Stimulated activated naive CD8-positive, alpha-beta T cell treated with anti-CD3 and anti-CD28 coated beads, Interleukin-15, amount 100 ng/mL, for 72 hours (primary cell): ENCODE measurements at regions not wholly inside any gene's neighbourhood (a gene's known extent, or its start where the extent isn't known, plus 50 kb on each side); places are given as distances from the start of the nearest gene placed in this dataset.
"Not testable (repeated sequence)": the region's sequence is repeated elsewhere in the genome, so short reads cannot be mapped to it uniquely, and the experiment has no call there.

Experiments used
- ATAC-seq: fragments of 150-1000 bp; cut with Tn5 transposase; 2 replicates; pipeline ENCODE4 v1.10.0; 2021; ENCODE audit warnings: mild to moderate bottlenecking, moderate library complexity
- DNase-seq, 2 donors: peaks; one replicate each; pipeline ENCODE4 v3.0.0; 2021 to 2022
- H3K27ac Mint-ChIP-seq, 2 donors: one replicate each; pipeline ENCODE4 v1.8.0; 2022; ENCODE audit warnings: mild to moderate bottlenecking in 2 of 2, mixed read lengths in 2 of 2, moderate library complexity in 2 of 2
- H3K27me3 Mint-ChIP-seq: one replicate; pipeline ENCODE4 v1.8.0; 2022; ENCODE audit warnings: mixed read lengths
- H3K4me1 Mint-ChIP-seq: one replicate; pipeline ENCODE4 v1.8.0; 2022; ENCODE audit warnings: mild to moderate bottlenecking, mixed read lengths
- H3K4me3 Mint-ChIP-seq, 2 donors: one replicate each; pipeline ENCODE4 v1.8.0; 2022; ENCODE audit warnings: mild to moderate bottlenecking in 2 of 2, mixed read lengths in 2 of 2, moderate library complexity in 1 of 2
- H3K9me3 Mint-ChIP-seq, 2 donors: one replicate each; pipeline ENCODE4 v1.8.0; 2022; ENCODE audit warnings: mixed read lengths in 2 of 2

GRCh38 chr6:16834242-16834641 is 73.0 kb upstream of the ATXN1 start:
- peaks cover 14% of the 10 kb centered on the region for H3K27me3 Mint-ChIP-seq
- H3K4me1 Mint-ChIP-seq: peaks cover 25% of the 10 kb centered on the region
- H3K4me3 Mint-ChIP-seq: no peak overlapping the region
- ATAC-seq (no peak), DNase-seq (no peak)
- H3K9me3 Mint-ChIP-seq: no peaks in the 10 kb centered on the region
- H3K27ac Mint-ChIP-seq: no peak overlapping the region

GRCh38 chr6:16832721-16833120 is 71.5 kb upstream of the ATXN1 start:
- Mint-ChIP-seq H3K9me3 (no peaks in the 10 kb centered on the region), H3K27ac (no peak overlapping the region)
- ATAC-seq: no peak

DNA sequence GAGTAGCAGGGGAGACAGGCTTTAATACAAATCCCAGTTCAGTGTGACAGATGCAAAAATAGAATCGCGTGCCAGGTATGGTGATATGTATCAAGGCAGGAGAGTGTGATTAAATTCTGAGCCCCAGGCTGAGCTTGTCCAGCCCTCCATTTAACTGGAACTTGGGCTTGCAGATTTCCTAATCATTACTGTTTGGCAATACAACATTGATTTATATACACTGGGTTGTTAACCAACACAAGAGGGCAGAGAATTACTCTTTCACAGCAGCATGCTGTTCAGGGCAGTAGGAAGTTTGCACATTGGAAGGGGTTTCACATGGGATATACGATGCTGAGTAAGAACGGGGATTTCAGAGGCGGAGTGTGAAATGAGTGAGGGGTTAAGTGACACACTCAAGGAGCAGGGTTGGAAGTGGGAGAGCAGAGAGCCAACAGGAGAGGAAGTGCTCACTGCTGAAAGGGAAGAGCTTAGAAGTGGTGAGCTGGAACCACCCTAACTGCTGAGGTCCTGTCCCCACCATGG is 70.8 kb upstream of the ATXN1 start:
- ATAC-seq: no peak
- Mint-ChIP-seq H3K27me3 (peaks cover 20% of the 10 kb centered on the region), H3K4me3 (no peak overlapping the region), H3K27ac (no peak overlapping the region), H3K4me1 (peaks cover 30% of the 10 kb centered on the region), H3K9me3 (no peaks in the 10 kb centered on the region)
- DNase-seq: no peak

More at GRCh38 chr6:16832721-16833120, 71.5 kb upstream of the ATXN1 start:
- H3K27me3 Mint-ChIP-seq: peaks cover 14% of the 10 kb centered on the region
- no peak for DNase-seq
- peaks cover 30% of the 10 kb centered on the region for H3K4me1 Mint-ChIP-seq
- no peak overlapping the region for H3K4me3 Mint-ChIP-seq

DNA sequence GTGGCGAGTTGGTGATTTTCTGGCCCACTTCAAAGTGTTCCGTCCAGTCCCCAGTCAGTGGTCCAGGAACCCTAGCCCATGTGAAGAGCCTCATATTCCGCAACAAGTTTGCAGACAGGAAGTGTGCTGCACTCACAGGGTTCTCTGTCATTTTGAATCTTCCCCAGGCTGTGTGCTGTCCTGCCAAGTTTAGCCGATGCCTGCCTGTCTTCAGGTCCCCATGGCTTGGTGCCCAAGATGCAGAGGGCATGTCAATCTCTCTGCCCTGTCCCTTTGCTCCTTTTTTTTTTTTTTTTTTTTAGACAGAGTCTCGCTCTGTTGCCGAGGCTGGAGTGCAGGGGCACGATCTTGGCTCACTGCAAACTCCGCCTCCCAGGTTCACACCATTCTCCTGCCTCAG is 69.9 kb upstream of the ATXN1 start:
- Mint-ChIP-seq H3K4me3 (no peak overlapping the region), H3K27me3 (peaks cover 28% of the 10 kb centered on the region), H3K27ac (no peak overlapping the region), H3K9me3 (no peaks in the 10 kb centered on the region), H3K4me1 (peaks cover 22% of the 10 kb centered on the region)
- DNase-seq: no peak
- ATAC-seq: no peak

GRCh38 chr6:16828058-16828457 is 66.8 kb upstream of the ATXN1 start:
- peaks cover 30% of the 10 kb centered on the region for H3K4me1 Mint-ChIP-seq
- DNase-seq (no peak), ATAC-seq (peak; percentile 45)
- no peak overlapping the region for H3K4me3 Mint-ChIP-seq
- H3K27ac Mint-ChIP-seq: no peak overlapping the region
- H3K9me3 Mint-ChIP-seq: no peaks in the 10 kb centered on the region
- peaks cover 45% of the 10 kb centered on the region for H3K27me3 Mint-ChIP-seq

DNA sequence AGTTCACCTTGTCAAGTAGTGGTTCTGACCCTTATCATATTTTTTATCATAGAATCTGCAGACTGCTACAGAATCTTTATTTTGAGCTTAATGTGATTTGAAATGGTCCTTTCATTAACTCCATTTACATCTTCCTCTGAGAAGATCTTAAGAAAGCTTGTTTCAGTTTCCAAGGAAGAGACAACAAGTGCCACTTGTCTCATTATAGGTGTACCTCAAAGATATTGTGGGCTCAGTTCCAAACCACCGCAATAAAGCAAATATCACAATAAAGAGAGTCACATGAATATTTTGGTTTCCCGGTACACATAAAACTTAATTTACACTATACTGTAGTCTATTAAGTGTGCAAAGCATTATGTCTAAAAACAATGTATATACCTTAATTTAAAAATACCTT is 66.4 kb upstream of the ATXN1 start:
- H3K9me3 Mint-ChIP-seq: no peaks in the 10 kb centered on the region
- peaks cover 48% of the 10 kb centered on the region for H3K27me3 Mint-ChIP-seq
- DNase-seq: no peak
- no peak overlapping the region for H3K27ac Mint-ChIP-seq
- no peak overlapping the region for H3K4me3 Mint-ChIP-seq
- peak; percentile 65 for ATAC-seq
- peaks cover 30% of the 10 kb centered on the region for H3K4me1 Mint-ChIP-seq

GRCh38 chr6:16825784-16826183 is 64.5 kb upstream of the ATXN1 start:
- ATAC-seq (no peak), DNase-seq (no peak)
- peaks cover 48% of the 10 kb centered on the region for H3K27me3 Mint-ChIP-seq
- H3K9me3 Mint-ChIP-seq: no peaks in the 10 kb centered on the region
- no peak overlapping the region for H3K4me3 Mint-ChIP-seq
- no peak overlapping the region for H3K27ac Mint-ChIP-seq
- peaks cover 30% of the 10 kb centered on the region for H3K4me1 Mint-ChIP-seq

GRCh38 chr6:16824845-16825685 is 63.8 kb upstream of the ATXN1 start:
- no peaks in the 10 kb centered on the region for H3K9me3 Mint-ChIP-seq
- H3K4me3 Mint-ChIP-seq: no peak overlapping the region
- DNase-seq: no peak
- no peak overlapping the region for H3K27ac Mint-ChIP-seq
- peaks cover 30% of the 10 kb centered on the region for H3K4me1 Mint-ChIP-seq
- peaks cover 52% of the 10 kb centered on the region for H3K27me3 Mint-ChIP-seq
- peak; percentile 46 for ATAC-seq

DNA sequence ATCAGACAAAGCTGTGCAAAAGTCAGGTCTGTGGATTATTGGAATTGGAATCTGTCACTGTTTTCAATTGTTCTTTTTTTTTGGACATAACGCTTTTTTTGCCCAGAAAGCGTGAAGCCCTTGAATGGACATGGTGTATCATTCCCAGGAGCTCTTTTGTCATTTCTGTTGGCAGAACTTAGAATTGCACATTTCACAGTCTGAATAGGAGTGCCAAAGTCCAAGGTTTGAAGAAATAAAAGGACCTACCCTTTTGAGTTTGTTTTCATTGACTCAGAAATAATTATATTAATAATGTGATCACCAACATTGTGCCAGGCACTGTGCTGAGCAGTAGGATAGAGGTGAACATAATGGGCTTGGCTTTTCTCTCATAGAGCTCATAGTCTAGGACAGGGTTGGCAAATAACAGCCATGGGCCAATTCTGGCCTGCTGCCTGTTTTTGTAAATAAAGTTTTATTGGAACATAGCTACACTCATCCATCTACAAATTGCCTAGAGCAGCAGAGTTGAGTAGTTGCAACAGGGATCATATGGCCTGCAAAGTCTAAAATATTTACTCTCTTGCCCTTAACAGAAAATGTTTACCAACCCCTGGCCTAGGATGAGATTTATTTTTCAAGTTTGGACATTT is 62.6 kb upstream of the ATXN1 start:
- ATAC-seq (no peak), DNase-seq (no peak)
- H3K4me1 Mint-ChIP-seq: peaks cover 30% of the 10 kb centered on the region
- no peak overlapping the region for H3K27ac Mint-ChIP-seq
- no peaks in the 10 kb centered on the region for H3K9me3 Mint-ChIP-seq
- peaks cover 52% of the 10 kb centered on the region for H3K27me3 Mint-ChIP-seq
- H3K4me3 Mint-ChIP-seq: no peak overlapping the region

DNA sequence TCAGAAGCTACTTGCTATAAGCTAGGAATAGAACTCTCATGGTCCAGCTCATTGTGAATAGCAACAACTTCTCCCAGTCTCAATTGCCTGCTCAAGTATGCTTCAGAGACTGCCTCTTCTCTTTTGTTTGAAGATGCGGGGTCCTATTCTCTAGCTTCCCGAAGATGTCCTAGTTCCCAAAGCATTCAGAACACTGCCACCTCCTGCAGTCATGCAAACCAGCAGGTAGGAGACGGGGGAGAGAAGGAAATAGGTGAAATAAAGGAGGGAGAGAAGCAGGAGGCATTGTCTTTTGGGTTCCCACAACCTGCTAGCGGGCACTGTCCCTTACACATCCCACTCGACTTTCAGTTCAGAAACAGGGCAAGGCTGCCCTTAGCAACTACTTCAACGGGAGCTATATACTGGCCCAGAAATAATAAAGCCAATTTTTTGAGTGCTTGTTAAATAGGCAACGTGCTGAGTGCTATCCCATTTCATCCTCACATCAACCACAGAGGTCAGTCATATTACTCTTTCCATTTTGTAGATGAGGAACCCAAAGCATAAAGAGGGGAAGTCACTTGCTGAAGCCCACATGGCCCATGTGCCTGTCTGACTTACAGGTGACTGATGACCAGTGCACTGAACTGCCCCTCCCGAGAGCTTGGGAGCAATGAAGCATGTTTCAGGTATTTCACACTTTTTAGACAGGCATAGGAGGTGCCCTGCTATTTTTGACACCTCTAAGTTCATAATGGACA is 61.9 kb upstream of the ATXN1 start:
- no peaks in the 10 kb centered on the region for H3K9me3 Mint-ChIP-seq
- H3K4me3 Mint-ChIP-seq: no peak overlapping the region
- H3K4me1 Mint-ChIP-seq: peaks cover 24% of the 10 kb centered on the region
- peaks cover 52% of the 10 kb centered on the region for H3K27me3 Mint-ChIP-seq
- ATAC-seq: no peak
- no peak overlapping the region for H3K27ac Mint-ChIP-seq
- DNase-seq: no peak

- no peak overlapping the region for H3K4me3 Mint-ChIP-seq
- ATAC-seq: no peak
- H3K27me3 Mint-ChIP-seq: peaks cover 51% of the 10 kb centered on the region
- H3K9me3 Mint-ChIP-seq: no peaks in the 10 kb centered on the region
- peaks cover 18% of the 10 kb centered on the region for H3K4me1 Mint-ChIP-seq
- H3K27ac Mint-ChIP-seq: no peak overlapping the region
- no peak for DNase-seq
Observed at GRCh38 chr6:16822529-16822928, 61.3 kb upstream of the ATXN1 start.

- DNase-seq: no peak
- no peak overlapping the region for H3K4me3 Mint-ChIP-seq
- peaks cover 45% of the 10 kb centered on the region for H3K27me3 Mint-ChIP-seq
- H3K9me3 Mint-ChIP-seq: no peaks in the 10 kb centered on the region
- H3K4me1 Mint-ChIP-seq: peaks cover 12% of the 10 kb centered on the region
- no peak for ATAC-seq
- H3K27ac Mint-ChIP-seq: no peak overlapping the region
Observed at GRCh38 chr6:16821834-16822264, 60.6 kb upstream of the ATXN1 start.

DNA sequence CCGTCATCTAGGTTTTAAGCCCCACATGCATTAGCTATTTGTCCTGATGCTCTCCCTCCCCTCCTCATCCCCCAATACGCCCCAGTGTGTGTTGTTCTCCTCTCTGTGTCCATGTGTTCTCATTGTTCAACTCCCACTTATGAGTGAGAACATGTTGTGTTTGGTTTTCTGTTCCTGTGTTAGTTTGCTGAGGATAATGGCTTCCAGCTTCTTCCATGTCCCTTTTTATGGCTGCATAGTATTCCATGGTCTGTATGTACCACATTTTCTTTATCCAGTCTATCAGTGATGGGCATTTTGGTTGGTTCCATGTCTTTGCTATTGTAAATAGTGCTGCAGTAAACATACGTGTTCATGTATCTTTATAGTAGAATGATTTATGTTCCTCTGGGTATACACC is 59.0 kb upstream of the ATXN1 start:
- H3K27ac Mint-ChIP-seq, ATAC-seq: not testable (repeated sequence)

GRCh38 chr6:16819752-16820151 is 58.5 kb upstream of the ATXN1 start:
- H3K4me3 Mint-ChIP-seq: no peak overlapping the region
- H3K4me1 Mint-ChIP-seq: peaks cover 4% of the 10 kb centered on the region
- no peak overlapping the region for H3K27ac Mint-ChIP-seq
- ATAC-seq (no peak), DNase-seq (no peak)
- no peaks in the 10 kb centered on the region for H3K9me3 Mint-ChIP-seq
- peaks cover 26% of the 10 kb centered on the region for H3K27me3 Mint-ChIP-seq

More for the DNA sequence above, 59.0 kb upstream of the ATXN1 start:
- not testable (repeated sequence) for H3K4me1 Mint-ChIP-seq, H3K4me3 Mint-ChIP-seq, DNase-seq, H3K9me3 Mint-ChIP-seq
- peaks cover 30% of the 10 kb centered on the region for H3K27me3 Mint-ChIP-seq

GRCh38 chr6:16818992-16819626 is 57.8 kb upstream of the ATXN1 start:
- no peak overlapping the region for H3K27ac Mint-ChIP-seq
- peaks cover 2% of the 10 kb centered on the region in 2 donors for H3K9me3 Mint-ChIP-seq
- DNase-seq (no peak), ATAC-seq (no peak)
- H3K27me3 Mint-ChIP-seq: peaks cover 26% of the 10 kb centered on the region
- no peaks in the 10 kb centered on the region for H3K4me1 Mint-ChIP-seq
- no peak overlapping the region for H3K4me3 Mint-ChIP-seq
